NCI-H146 treated with DMSO at 0.1 percent for 48 hours (cell line): ENCODE measurements at regions not wholly inside any gene's neighbourhood (a gene's known extent, or its start where the extent isn't known, plus 50 kb on each side); places are given as distances from the start of the nearest gene placed in this dataset.

Experiments used
- DNase-seq: peaks from one replicate; lab custom pipeline; 2025; ENCODE audit not compliant: unreplicated experiment; lab: John Stamatoyannopoulos, UW

- DNase-seq = no peak
Measured at GRCh38 chr17:22569459-22570143, 877.3 kb downstream of the KCNJ18 start.

- DNase-seq = no peak
Measured at GRCh38 chr17:22570144-22570845, 878.0 kb downstream of the KCNJ18 start.

GRCh38 chr17:22599322-22599721 is 907.0 kb downstream of the KCNJ18 start:
- no peak for DNase-seq

GRCh38 chr17:22600644-22601298 is 908.4 kb downstream of the KCNJ18 start:
- DNase-seq = peak; percentile 2
